Hepatocyte (in vitro differentiated cells): ENCODE measurements at regions not wholly inside any gene's neighbourhood (a gene's known extent, or its start where the extent isn't known, plus 50 kb on each side); places are given as distances from the start of the nearest gene placed in this dataset.

Source experiments
- DNase-seq: peaks from one replicate; pipeline ENCODE4 v3.0.0-alpha.2; 2016; ENCODE audit warnings: low spot score
- H2AFZ ChIP-seq: fragments of 200-600 bp; sonication (generic); 2 replicates; pipeline ENCODE4 v1.6.0; 2016; ENCODE audit warnings: antibody characterized with exemption, mild to moderate bottlenecking
- H3K27ac ChIP-seq: fragments of 200-600 bp; sonication (generic); 2 replicates; pipeline ENCODE4 v1.5.1; 2016; ENCODE audit warnings: mild to moderate bottlenecking
- H3K27me3 ChIP-seq: fragments of 200-600 bp; sonication (generic); 2 replicates; pipeline ENCODE4 v1.6.1; 2016
- H3K36me3 ChIP-seq: fragments of 200-600 bp; sonication (generic); replicated peaks from 2 replicates; pipeline ENCODE4 v1.5.1; 2016; ENCODE audit warnings: low read depth; ENCODE audit not compliant: insufficient read depth
- H3K4me1 ChIP-seq: fragments of 200-600 bp; sonication (generic); 2 replicates; pipeline ENCODE4 v1.5.1; 2016; ENCODE audit warnings: mild to moderate bottlenecking, moderate library complexity; ENCODE audit not compliant: insufficient read depth
- H3K4me2 ChIP-seq: fragments of 200-600 bp; sonication (generic); 2 replicates; pipeline ENCODE4 v1.6.0; 2016
- H3K4me3 ChIP-seq: fragments of 200-600 bp; sonication (generic); 2 replicates; pipeline ENCODE4 v1.5.1; 2016; ENCODE audit warnings: mild to moderate bottlenecking
- H3K79me2 ChIP-seq: fragments of 200-600 bp; sonication (generic); 2 replicates; pipeline ENCODE4 v1.6.0; 2017; ENCODE audit warnings: mild to moderate bottlenecking
- H3K9me2 ChIP-seq: fragments of 200-600 bp; sonication (generic); replicated peaks from 2 replicates; pipeline ENCODE4 v1.6.0; 2017; ENCODE audit warnings: mild to moderate bottlenecking; ENCODE audit not compliant: insufficient read depth
- H3K9me3 ChIP-seq: fragments of 200-600 bp; sonication (generic); 2 replicates; pipeline ENCODE4 v1.5.1; 2016; ENCODE audit warnings: low read depth, mild to moderate bottlenecking
- H4K20me1 ChIP-seq: fragments of 200-600 bp; sonication (generic); 2 replicates; pipeline ENCODE4 v1.6.0; 2016; ENCODE audit warnings: mild to moderate bottlenecking; ENCODE audit not compliant: insufficient read depth, poor library complexity, severe bottlenecking
- CTCF ChIP-seq: fragments of 200-600 bp; sonication (generic); IDR thresholded peaks from 2 replicates; pipeline ENCODE4 v1.5.1; 2016; ENCODE audit warnings: antibody characterized with exemption, mild to moderate bottlenecking; ENCODE audit not compliant: poor library complexity
- EZH2 ChIP-seq: fragments of 200-600 bp; sonication (generic); IDR thresholded peaks from 2 replicates; pipeline ENCODE4 v1.6.1; 2016; ENCODE audit warnings: antibody characterized with exemption, mild to moderate bottlenecking, borderline replicate concordance
- EZH2phosphoT487 ChIP-seq: fragments of 200-600 bp; sonication (generic); IDR thresholded peaks from one replicate; pipeline ENCODE4 v1.6.1; 2018; ENCODE audit warnings: antibody characterized with exemption, mild to moderate bottlenecking, low read depth, moderate library complexity; ENCODE audit not compliant: unreplicated experiment, severe bottlenecking
- WGBS: methylation state at CpG from one replicate; pipeline ENCODE4 v1.1.6; 2016; ENCODE audit warnings: low lambda C conversion rate; ENCODE audit errors: missing lambda C conversion rate; 5-methylcytosine and 5-hydroxymethylcytosine counted together

GRCh38 chr10:70942725-70943124 is 54.4 kb upstream of the PCBD1 start:
- H4K20me1 ChIP-seq: no peaks in the 10 kb centered on the region
- H3K36me3 ChIP-seq: no peaks in the 10 kb centered on the region
- H2AFZ ChIP-seq: no peak overlapping the region
- H3K4me1 ChIP-seq: no peaks in the 10 kb centered on the region
- no peaks in the 10 kb centered on the region for H3K9me3 ChIP-seq
- H3K9me2 ChIP-seq: no peaks in the 10 kb centered on the region
- 92% methylated on average over 3 of the region's 3 CpGs for WGBS
- no peak for DNase-seq
- H3K27me3 ChIP-seq: peaks cover 5% of the 10 kb centered on the region
- no peak overlapping the region for H3K27ac ChIP-seq
- TF ChIP-seq EZH2phosphoT487 (no peak), CTCF (no peak), EZH2 (no peak)
- no peak overlapping the region for H3K4me2 ChIP-seq
- H3K79me2 ChIP-seq: no peaks in the 10 kb centered on the region
- H3K4me3 ChIP-seq: no peak overlapping the region

GRCh38 chr10:70943249-70943648 is 54.9 kb upstream of the PCBD1 start:
- Histone ChIP-seq H3K4me2 (no peak overlapping the region), H3K27ac (no peak overlapping the region), H3K27me3 (peaks cover 5% of the 10 kb centered on the region), H3K4me1 (no peaks in the 10 kb centered on the region), H3K79me2 (no peaks in the 10 kb centered on the region), H3K9me3 (no peaks in the 10 kb centered on the region), H2AFZ (no peak overlapping the region), H3K9me2 (no peaks in the 10 kb centered on the region), H3K36me3 (no peaks in the 10 kb centered on the region), H4K20me1 (no peaks in the 10 kb centered on the region), H3K4me3 (no peak overlapping the region)
- 46% methylated on average over 1 of the region's 4 CpGs for WGBS
- TF ChIP-seq EZH2: no peak
- no peak for TF ChIP-seq CTCF
- no peak for TF ChIP-seq EZH2phosphoT487
- no peak for DNase-seq

GRCh38 chr10:70943841-70944466 is 55.6 kb upstream of the PCBD1 start:
- H3K9me3 ChIP-seq: no peaks in the 10 kb centered on the region
- no peak for DNase-seq
- H3K36me3 ChIP-seq: no peaks in the 10 kb centered on the region
- no peaks in the 10 kb centered on the region for H3K9me2 ChIP-seq
- H3K27me3 ChIP-seq: peaks cover 5% of the 10 kb centered on the region
- H3K4me3 ChIP-seq: no peak overlapping the region
- no peak for TF ChIP-seq EZH2
- TF ChIP-seq CTCF: no peak
- TF ChIP-seq EZH2phosphoT487: no peak
- no peak overlapping the region for H3K27ac ChIP-seq
- H3K4me2 ChIP-seq: no peak overlapping the region
- H4K20me1 ChIP-seq: no peaks in the 10 kb centered on the region
- no peaks in the 10 kb centered on the region for H3K79me2 ChIP-seq
- no peaks in the 10 kb centered on the region for H3K4me1 ChIP-seq
- H2AFZ ChIP-seq: no peak overlapping the region
- whole genome bisulfite sequencing: 89% methylated on average over 14 of the region's 14 CpGs

GRCh38 chr10:70950037-70950436 is 61.7 kb upstream of the PCBD1 start:
- Histone ChIP-seq H3K36me3 (no peaks in the 10 kb centered on the region), H4K20me1 (no peaks in the 10 kb centered on the region), H3K79me2 (no peaks in the 10 kb centered on the region), H3K27me3 (no peaks in the 10 kb centered on the region), H2AFZ (no peak overlapping the region), H3K27ac (no peak overlapping the region), H3K4me2 (no peak overlapping the region), H3K9me2 (no peaks in the 10 kb centered on the region), H3K9me3 (no peaks in the 10 kb centered on the region), H3K4me3 (no peak overlapping the region), H3K4me1 (no peaks in the 10 kb centered on the region)
- DNase-seq: no peak
- WGBS: 83% methylated on average over 5 of the region's 5 CpGs
- TF ChIP-seq CTCF (no peak), EZH2phosphoT487 (no peak), EZH2 (no peak)
